Breast epithelium (tissue), 4 donors: ENCODE measurements at regions not wholly inside any gene's neighbourhood (a gene's known extent, or its start where the extent isn't known, plus 50 kb on each side); places are given as distances from the start of the nearest gene placed in this dataset.

Experiments
- DNase-seq, 2 donors: peaks; one replicate each; pipeline ENCODE4 v3.0.0-alpha.2; 2019; ENCODE audit warnings: low spot score in 2 of 2
- H3K27ac ChIP-seq, 2 donors: fragments of 200-600 bp; sonication (generic) in 1 of 2; one replicate each; pipeline ENCODE4 v1.5.1; 2016 to 2019; ENCODE audit warnings: mild to moderate bottlenecking in 1 of 2
- H3K27me3 ChIP-seq, 2 donors: fragments of 200-600 bp; sonication (generic) in 1 of 2; one replicate each; pipeline versions ENCODE4 v1.5.1 to v1.6.0; 2017 to 2019; ENCODE audit warnings: control low read depth in 1 of 2, mild to moderate bottlenecking in 1 of 2
- H3K36me3 ChIP-seq: fragments of 200-600 bp; one replicate; pipeline ENCODE4 v1.5.1; 2019
- H3K4me1 ChIP-seq, 2 donors: fragments of 200-600 bp; sonication (generic); one replicate each; pipeline ENCODE4 v1.5.1; 2016 to 2019; ENCODE audit warnings: control low read depth in 1 of 2
- H3K4me3 ChIP-seq, 3 donors: fragments of 200-600 bp; sonication (generic); 1 replicate in 2 of 3; 2 replicates in 1 of 3; pipeline ENCODE4 v1.5.1; 2016 to 2019; ENCODE audit warnings: mild to moderate bottlenecking in 3 of 3, moderate library complexity in 2 of 3
- H3K9me3 ChIP-seq, 2 donors: fragments of 200-600 bp; sonication (generic) in 1 of 2; one replicate each; pipeline ENCODE4 v1.5.1; 2016 to 2019; ENCODE audit warnings: control low read depth in 1 of 2
- CTCF ChIP-seq, 3 donors: fragments of 450-650 bp; IDR thresholded peaks; one replicate each; pipeline ENCODE4 v1.5.1; 2016 to 2017; ENCODE audit warnings: antibody characterized with exemption in 3 of 3, mild to moderate bottlenecking in 3 of 3, moderate library complexity in 3 of 3
- POLR2A ChIP-seq: fragments of 450-650 bp; IDR thresholded peaks from one replicate; pipeline ENCODE4 v1.6.1; 2016; ENCODE audit warnings: antibody characterized with exemption, mild to moderate bottlenecking, moderate library complexity
- POLR2AphosphoS5 ChIP-seq, 3 donors: sonication (generic); formaldehyde crosslinking; IDR thresholded peaks; one replicate each; pipeline ENCODE4 v1.6.1; 2017; ENCODE audit warnings: antibody characterized with exemption in 3 of 3
- intact Hi-C: fragments of 100-400 bp; cut with DNase I; formaldehyde crosslinking; loops from one replicate; pipeline ENCODE4 v1.15.1; 2023; ENCODE audit warnings: low total_unique reads

- no peaks in the 10 kb centered on the region for H3K4me1 ChIP-seq
- TF ChIP-seq POLR2A: no peak
- no peak for TF ChIP-seq POLR2AphosphoS5 (IDR thresholded peaks at IDR 0.05)
- TF ChIP-seq CTCF (IDR thresholded peaks at IDR 0.05): no peak
- intact Hi-C loops: no loop called here
- no peaks in the 10 kb centered on the region for H3K9me3 ChIP-seq
- no peak overlapping the region for H3K4me3 ChIP-seq
- DNase-seq: no peak
- H3K27ac ChIP-seq: no peak overlapping the region
- no peaks in the 10 kb centered on the region for H3K36me3 ChIP-seq
- no peaks in the 10 kb centered on the region for H3K27me3 ChIP-seq
These were observed 306.9 kb upstream of the RAB6C start for GRCh38 chr2:129672521-129672920.

DNA sequence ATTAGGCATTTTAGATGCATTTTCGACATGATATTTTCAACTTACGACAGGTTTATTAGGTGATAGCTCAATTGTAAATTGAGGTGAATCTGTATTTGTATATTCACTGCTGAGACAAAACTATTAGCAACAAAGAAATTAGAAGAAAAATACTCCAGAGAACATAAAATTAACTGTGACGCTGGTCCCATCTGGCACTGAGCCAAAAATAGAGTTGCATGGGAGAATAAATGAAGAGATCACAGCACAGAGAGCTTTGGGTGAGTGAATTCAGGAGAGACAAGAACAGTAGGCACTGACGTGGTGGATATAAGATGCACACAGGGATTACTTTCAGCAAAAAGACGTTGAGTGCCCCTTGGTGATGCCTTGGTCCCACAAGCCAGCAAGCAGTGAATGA is 306.2 kb upstream of the RAB6C start:
- H3K36me3 ChIP-seq: no peaks in the 10 kb centered on the region
- H3K27ac ChIP-seq: no peak overlapping the region
- H3K27me3 ChIP-seq: no peaks in the 10 kb centered on the region
- DNase-seq: no peak
- H3K4me3 ChIP-seq: no peak overlapping the region
- intact Hi-C loops: no loop called here
- H3K4me1 ChIP-seq: no peaks in the 10 kb centered on the region
- TF ChIP-seq POLR2AphosphoS5 (IDR thresholded peaks at IDR 0.05) (no peak), CTCF (IDR thresholded peaks at IDR 0.05) (no peak), POLR2A (no peak)
- no peaks in the 10 kb centered on the region for H3K9me3 ChIP-seq

GRCh38 chr2:129673847-129674711 is 305.4 kb upstream of the RAB6C start:
- H3K4me3 ChIP-seq: no peak overlapping the region
- H3K36me3 ChIP-seq: no peaks in the 10 kb centered on the region
- no peak overlapping the region for H3K27ac ChIP-seq
- intact Hi-C loops: no loop called here
- H3K27me3 ChIP-seq: no peaks in the 10 kb centered on the region
- TF ChIP-seq CTCF (IDR thresholded peaks at IDR 0.05) (no peak), POLR2AphosphoS5 (IDR thresholded peaks at IDR 0.05) (no peak), POLR2A (no peak)
- no peaks in the 10 kb centered on the region for H3K4me1 ChIP-seq
- DNase-seq: no peak
- H3K9me3 ChIP-seq: no peaks in the 10 kb centered on the region

GRCh38 chr2:129678751-129679150 is 300.7 kb upstream of the RAB6C start:
- DNase-seq: no peak
- intact Hi-C loops: no loop called here
- H3K27ac ChIP-seq: no peak overlapping the region
- no peak overlapping the region for H3K4me3 ChIP-seq
- no peaks in the 10 kb centered on the region for H3K36me3 ChIP-seq
- no peaks in the 10 kb centered on the region for H3K4me1 ChIP-seq
- H3K9me3 ChIP-seq: no peaks in the 10 kb centered on the region
- no peaks in the 10 kb centered on the region for H3K27me3 ChIP-seq
- no peak for TF ChIP-seq POLR2AphosphoS5 (IDR thresholded peaks at IDR 0.05)
- TF ChIP-seq CTCF (IDR thresholded peaks at IDR 0.05): no peak
- TF ChIP-seq POLR2A: no peak

DNA sequence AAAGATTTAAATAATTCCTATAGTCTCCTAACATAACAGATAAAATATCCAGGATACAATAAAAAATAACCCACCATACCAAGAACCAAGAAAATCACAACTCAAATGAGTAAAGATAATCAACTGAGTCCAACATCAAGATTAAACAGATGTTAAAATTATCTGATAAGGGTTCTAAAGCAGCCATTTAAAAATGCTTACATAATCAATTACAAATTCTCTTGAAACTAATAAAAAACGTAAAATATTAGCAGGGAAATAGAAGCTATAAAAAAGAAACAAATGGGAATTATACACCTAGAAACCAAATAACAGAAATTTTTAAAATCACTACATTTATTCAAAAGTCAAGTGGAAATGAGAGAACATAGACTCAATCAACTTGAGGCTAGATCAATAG is 297.7 kb upstream of the RAB6C start:
- no peaks in the 10 kb centered on the region for H3K9me3 ChIP-seq
- TF ChIP-seq POLR2AphosphoS5 (IDR thresholded peaks at IDR 0.05): no peak
- TF ChIP-seq CTCF (IDR thresholded peaks at IDR 0.05): no peak
- no peak for TF ChIP-seq POLR2A
- DNase-seq: no peak
- H3K36me3 ChIP-seq: no peaks in the 10 kb centered on the region
- intact Hi-C loops: no loop called here
- no peak overlapping the region for H3K27ac ChIP-seq
- no peaks in the 10 kb centered on the region for H3K4me1 ChIP-seq
- H3K4me3 ChIP-seq: no peak overlapping the region
- no peaks in the 10 kb centered on the region for H3K27me3 ChIP-seq
